Fibroblast of lung (primary cell): ENCODE measurements at regions not wholly inside any gene's neighbourhood (a gene's known extent, or its start where the extent isn't known, plus 50 kb on each side); places are given as distances from the start of the nearest gene placed in this dataset.

Experiments used
- CTCF ChIP-seq, 2 donors: IDR thresholded peaks in 1 of 2; conservative IDR thresholded peaks in 1 of 2; 1 replicate in 1 of 2; 2 replicates in 1 of 2; pipeline ENCODE4 v1.5.1; 2011 to 2012; ENCODE audit warnings: low read length in 2 of 2, control low read depth in 1 of 2, inconsistent platforms in 1 of 2, low read depth in 1 of 2, mild to moderate bottlenecking in 1 of 2
- EZH2 ChIP-seq: IDR thresholded peaks from 2 replicates; pipeline ENCODE4 v1.5.1; 2012; ENCODE audit warnings: low read length, control low read depth, mild to moderate bottlenecking; ENCODE audit errors: missing control alignments

- TF ChIP-seq EZH2 = no peak
- TF ChIP-seq CTCF (conservative IDR thresholded peaks at IDR 0.05 in 1 of 2, IDR thresholded peaks at IDR 0.05 in 1 of 2; ENCODE audit: low read depth in 1 of 2, low read length in 2 of 2) = no peak
Observed at GRCh38 chr13:80195649-80196048, 145.3 kb downstream of the SPRY2 start.
